GM23338 (cell line): ENCODE measurements at regions not wholly inside any gene's neighbourhood (a gene's known extent, or its start where the extent isn't known, plus 50 kb on each side); places are given as distances from the start of the nearest gene placed in this dataset.

Experiments used
- ATAC-seq: fragments of 200-7000 bp; cut with Tn5 transposase; 3 replicates; pipeline ENCODE4 v1.9.1; 2020
- DNase-seq: peaks from one replicate; pipeline ENCODE4 v3.0.0-alpha.2; 2015; ENCODE audit warnings: low spot score
- H2AFZ ChIP-seq: fragments of 200-600 bp; sonication (generic); 2 replicates; pipeline ENCODE4 v1.8.0; 2016; ENCODE audit warnings: antibody characterized with exemption, mild to moderate bottlenecking, moderate library complexity
- H3F3A ChIP-seq: fragments of 200-600 bp; sonication (generic); replicated peaks from 2 replicates; pipeline ENCODE4 v1.8.0; 2017; ENCODE audit warnings: antibody characterized with exemption, mixed run types, low read depth
- H3K27ac ChIP-seq: fragments of 200-600 bp; sonication (generic); 2 replicates; pipeline ENCODE4 v1.6.1; 2016; ENCODE audit warnings: low read depth
- H3K27me3 ChIP-seq: fragments of 200-600 bp; sonication (generic); 2 replicates; pipeline ENCODE4 v1.8.0; 2016; ENCODE audit warnings: mild to moderate bottlenecking, mixed run types, moderate library complexity; ENCODE audit not compliant: insufficient read depth
- H3K36me3 ChIP-seq: fragments of 200-600 bp; sonication (generic); 2 replicates; pipeline ENCODE4 v1.8.0; 2016; ENCODE audit warnings: mild to moderate bottlenecking; ENCODE audit not compliant: insufficient read depth
- H3K4me1 ChIP-seq: fragments of 200-600 bp; sonication (generic); 2 replicates; pipeline ENCODE4 v1.8.0; 2016; ENCODE audit warnings: mild to moderate bottlenecking, moderate library complexity; ENCODE audit not compliant: insufficient read depth
- H3K4me2 ChIP-seq: fragments of 200-600 bp; sonication (generic); 2 replicates; pipeline ENCODE4 v1.7.1; 2017; ENCODE audit warnings: mixed run types
- H3K4me3 ChIP-seq: fragments of 200-600 bp; sonication (generic); 2 replicates; pipeline ENCODE4 v1.6.1; 2016; ENCODE audit warnings: mixed run types
- H3K79me2 ChIP-seq: fragments of 200-600 bp; sonication (generic); replicated peaks from 2 replicates; pipeline ENCODE4 v1.8.0; 2017; ENCODE audit warnings: mild to moderate bottlenecking; ENCODE audit not compliant: insufficient read depth
- H3K9me2 ChIP-seq: fragments of 200-600 bp; sonication (generic); 2 replicates; pipeline ENCODE4 v1.8.0; 2017; ENCODE audit not compliant: insufficient read depth
- H4K20me1 ChIP-seq: fragments of 200-600 bp; sonication (generic); replicated peaks from 2 replicates; pipeline ENCODE4 v1.8.0; 2017; ENCODE audit warnings: mild to moderate bottlenecking; ENCODE audit not compliant: insufficient read depth
- H3K27ac Mint-ChIP-seq: 2 replicates; pipeline ENCODE4 v1.8.0; 2020; ENCODE audit warnings: inconsistent platforms, mild to moderate bottlenecking, moderate library complexity, mixed read lengths
- H3K27me3 Mint-ChIP-seq: 3 replicates; pipeline ENCODE4 v1.8.0; 2022; ENCODE audit warnings: low read depth, mild to moderate bottlenecking, moderate library complexity, mixed read lengths, inconsistent platforms; ENCODE audit not compliant: insufficient read depth, poor library complexity
- H3K36me3 Mint-ChIP-seq: 3 replicates; pipeline ENCODE4 v1.8.0; 2021; ENCODE audit warnings: low read depth, mild to moderate bottlenecking, inconsistent platforms, moderate library complexity, mixed read lengths
- H3K4me1 Mint-ChIP-seq: 3 replicates; pipeline ENCODE4 v1.8.0; 2020; ENCODE audit warnings: mild to moderate bottlenecking, inconsistent platforms, mixed read lengths
- H3K4me3 Mint-ChIP-seq: 3 replicates; pipeline ENCODE4 v1.8.0; 2021; ENCODE audit warnings: moderate library complexity, mild to moderate bottlenecking, inconsistent platforms, mixed read lengths
- H3K9me3 Mint-ChIP-seq: 3 replicates; pipeline ENCODE4 v1.8.0; 2020; ENCODE audit warnings: moderate library complexity, mild to moderate bottlenecking, inconsistent platforms, mixed read lengths
- NANOG ChIP-seq: IDR thresholded peaks from 2 replicates; pipeline ENCODE4 v1.6.1; 2016; ENCODE audit warnings: antibody characterized with exemption, borderline replicate concordance
- POLR2AphosphoS5 ChIP-seq: IDR thresholded peaks from 2 replicates; pipeline ENCODE4 v1.6.1; 2016; ENCODE audit warnings: antibody characterized with exemption, low read depth
- STAT1 ChIP-seq: IDR thresholded peaks from one replicate; pipeline ENCODE4 v1.6.1; 2016; ENCODE audit warnings: antibody characterized with exemption; ENCODE audit not compliant: unreplicated experiment
- TF ChIP-seq, protein P1 (sequence below): fragments of 250-450 bp; sonication (Bioruptor Pico); IDR thresholded peaks from 2 replicates; pipeline ENCODE4 v1.5.0; 2020; ENCODE audit warnings: mild to moderate bottlenecking, moderate library complexity
- TF ChIP-seq, protein P2 (sequence below), 2 experiments: fragments of 200-600 bp in 1 of 2; sonication (generic) in 1 of 2; conservative IDR thresholded peaks; 2 replicates each; pipeline versions ENCODE4 v1.5.1 to v1.6.1; 2016 to 2017; ENCODE audit warnings: antibody characterized with exemption in 2 of 2, low read depth in 2 of 2, mild to moderate bottlenecking in 2 of 2, moderate library complexity in 1 of 2
- TF ChIP-seq, protein P3 (sequence below): IDR thresholded peaks from one replicate; pipeline ENCODE4 v1.6.1; 2018; ENCODE audit warnings: antibody characterized with exemption; ENCODE audit not compliant: unreplicated experiment

DNA sequence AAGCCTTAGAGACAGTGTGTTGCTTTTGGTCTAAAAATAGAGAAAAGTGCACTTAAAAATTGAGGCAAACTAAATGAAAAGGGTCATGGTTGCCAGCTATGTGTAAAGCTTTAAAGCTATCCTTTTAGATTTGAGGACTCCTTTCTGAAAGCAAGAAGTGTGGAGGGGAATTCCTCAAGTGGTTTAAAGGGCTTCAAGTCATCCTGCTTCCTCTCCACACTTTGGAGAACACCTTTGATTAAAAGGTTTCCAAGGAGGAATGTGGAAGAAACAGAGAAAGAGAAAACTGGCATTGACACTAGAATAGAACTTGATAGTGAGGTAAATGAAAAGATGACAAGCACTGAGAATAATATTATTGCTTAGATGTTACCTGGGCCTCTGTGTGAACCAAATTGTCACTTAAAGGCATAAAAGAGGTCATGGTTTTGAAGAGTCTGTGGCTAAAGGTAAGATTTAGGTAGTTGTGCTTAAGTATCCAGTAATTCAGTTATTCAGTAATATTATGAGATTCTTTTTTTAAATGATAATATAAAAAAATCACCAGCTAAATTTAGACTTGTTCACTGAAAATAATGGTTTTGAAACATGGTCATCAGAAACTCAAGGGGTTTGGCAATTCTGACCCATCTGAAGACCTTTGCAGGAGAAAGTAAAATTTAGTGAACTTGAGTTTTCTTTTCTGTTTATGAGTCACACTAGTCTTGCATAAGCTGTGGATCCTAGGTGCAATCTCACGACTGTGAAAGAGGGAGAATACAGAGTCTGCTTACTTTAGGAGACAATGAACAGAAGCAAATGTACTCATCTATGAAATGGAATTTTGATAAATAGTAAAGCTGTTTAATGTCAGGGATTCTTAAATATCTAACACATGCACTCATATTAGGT is 466.0 kb downstream of the KIF20B start (continued):
- TF ChIP-seq, protein P1, sequence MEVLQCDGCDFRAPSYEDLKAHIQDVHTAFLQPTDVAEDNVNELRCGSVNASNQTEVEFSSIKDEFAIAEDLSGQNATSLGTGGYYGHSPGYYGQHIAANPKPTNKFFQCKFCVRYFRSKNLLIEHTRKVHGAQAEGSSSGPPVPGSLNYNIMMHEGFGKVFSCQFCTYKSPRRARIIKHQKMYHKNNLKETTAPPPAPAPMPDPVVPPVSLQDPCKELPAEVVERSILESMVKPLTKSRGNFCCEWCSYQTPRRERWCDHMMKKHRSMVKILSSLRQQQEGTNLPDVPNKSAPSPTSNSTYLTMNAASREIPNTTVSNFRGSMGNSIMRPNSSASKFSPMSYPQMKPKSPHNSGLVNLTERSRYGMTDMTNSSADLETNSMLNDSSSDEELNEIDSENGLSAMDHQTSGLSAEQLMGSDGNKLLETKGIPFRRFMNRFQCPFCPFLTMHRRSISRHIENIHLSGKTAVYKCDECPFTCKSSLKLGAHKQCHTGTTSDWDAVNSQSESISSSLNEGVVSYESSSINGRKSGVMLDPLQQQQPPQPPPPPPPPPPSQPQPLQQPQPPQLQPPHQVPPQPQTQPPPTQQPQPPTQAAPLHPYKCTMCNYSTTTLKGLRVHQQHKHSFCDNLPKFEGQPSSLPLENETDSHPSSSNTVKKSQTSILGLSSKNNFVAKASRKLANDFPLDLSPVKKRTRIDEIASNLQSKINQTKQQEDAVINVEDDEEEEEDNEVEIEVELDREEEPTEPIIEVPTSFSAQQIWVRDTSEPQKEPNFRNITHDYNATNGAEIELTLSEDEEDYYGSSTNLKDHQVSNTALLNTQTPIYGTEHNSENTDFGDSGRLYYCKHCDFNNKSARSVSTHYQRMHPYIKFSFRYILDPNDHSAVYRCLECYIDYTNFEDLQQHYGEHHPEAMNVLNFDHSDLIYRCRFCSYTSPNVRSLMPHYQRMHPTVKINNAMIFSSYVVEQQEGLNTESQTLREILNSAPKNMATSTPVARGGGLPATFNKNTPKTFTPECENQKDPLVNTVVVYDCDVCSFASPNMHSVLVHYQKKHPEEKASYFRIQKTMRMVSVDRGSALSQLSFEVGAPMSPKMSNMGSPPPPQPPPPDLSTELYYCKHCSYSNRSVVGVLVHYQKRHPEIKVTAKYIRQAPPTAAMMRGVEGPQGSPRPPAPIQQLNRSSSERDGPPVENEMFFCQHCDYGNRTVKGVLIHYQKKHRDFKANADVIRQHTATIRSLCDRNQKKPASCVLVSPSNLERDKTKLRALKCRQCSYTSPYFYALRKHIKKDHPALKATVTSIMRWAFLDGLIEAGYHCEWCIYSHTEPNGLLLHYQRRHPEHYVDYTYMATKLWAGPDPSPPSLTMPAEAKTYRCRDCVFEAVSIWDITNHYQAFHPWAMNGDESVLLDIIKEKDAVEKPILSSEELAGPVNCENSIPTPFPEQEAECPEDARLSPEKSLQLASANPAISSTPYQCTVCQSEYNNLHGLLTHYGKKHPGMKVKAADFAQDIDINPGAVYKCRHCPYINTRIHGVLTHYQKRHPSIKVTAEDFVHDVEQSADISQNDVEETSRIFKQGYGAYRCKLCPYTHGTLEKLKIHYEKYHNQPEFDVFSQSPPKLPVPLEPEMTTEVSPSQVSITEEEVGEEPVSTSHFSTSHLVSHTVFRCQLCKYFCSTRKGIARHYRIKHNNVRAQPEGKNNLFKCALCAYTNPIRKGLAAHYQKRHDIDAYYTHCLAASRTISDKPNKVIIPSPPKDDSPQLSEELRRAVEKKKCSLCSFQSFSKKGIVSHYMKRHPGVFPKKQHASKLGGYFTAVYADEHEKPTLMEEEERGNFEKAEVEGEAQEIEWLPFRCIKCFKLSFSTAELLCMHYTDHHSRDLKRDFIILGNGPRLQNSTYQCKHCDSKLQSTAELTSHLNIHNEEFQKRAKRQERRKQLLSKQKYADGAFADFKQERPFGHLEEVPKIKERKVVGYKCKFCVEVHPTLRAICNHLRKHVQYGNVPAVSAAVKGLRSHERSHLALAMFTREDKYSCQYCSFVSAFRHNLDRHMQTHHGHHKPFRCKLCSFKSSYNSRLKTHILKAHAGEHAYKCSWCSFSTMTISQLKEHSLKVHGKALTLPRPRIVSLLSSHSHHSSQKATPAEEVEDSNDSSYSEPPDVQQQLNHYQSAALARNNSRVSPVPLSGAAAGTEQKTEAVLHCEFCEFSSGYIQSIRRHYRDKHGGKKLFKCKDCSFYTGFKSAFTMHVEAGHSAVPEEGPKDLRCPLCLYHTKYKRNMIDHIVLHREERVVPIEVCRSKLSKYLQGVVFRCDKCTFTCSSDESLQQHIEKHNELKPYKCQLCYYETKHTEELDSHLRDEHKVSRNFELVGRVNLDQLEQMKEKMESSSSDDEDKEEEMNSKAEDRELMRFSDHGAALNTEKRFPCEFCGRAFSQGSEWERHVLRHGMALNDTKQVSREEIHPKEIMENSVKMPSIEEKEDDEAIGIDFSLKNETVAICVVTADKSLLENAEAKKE (CRISPR knock-in tag) = no peak
- TF ChIP-seq, protein P2, sequence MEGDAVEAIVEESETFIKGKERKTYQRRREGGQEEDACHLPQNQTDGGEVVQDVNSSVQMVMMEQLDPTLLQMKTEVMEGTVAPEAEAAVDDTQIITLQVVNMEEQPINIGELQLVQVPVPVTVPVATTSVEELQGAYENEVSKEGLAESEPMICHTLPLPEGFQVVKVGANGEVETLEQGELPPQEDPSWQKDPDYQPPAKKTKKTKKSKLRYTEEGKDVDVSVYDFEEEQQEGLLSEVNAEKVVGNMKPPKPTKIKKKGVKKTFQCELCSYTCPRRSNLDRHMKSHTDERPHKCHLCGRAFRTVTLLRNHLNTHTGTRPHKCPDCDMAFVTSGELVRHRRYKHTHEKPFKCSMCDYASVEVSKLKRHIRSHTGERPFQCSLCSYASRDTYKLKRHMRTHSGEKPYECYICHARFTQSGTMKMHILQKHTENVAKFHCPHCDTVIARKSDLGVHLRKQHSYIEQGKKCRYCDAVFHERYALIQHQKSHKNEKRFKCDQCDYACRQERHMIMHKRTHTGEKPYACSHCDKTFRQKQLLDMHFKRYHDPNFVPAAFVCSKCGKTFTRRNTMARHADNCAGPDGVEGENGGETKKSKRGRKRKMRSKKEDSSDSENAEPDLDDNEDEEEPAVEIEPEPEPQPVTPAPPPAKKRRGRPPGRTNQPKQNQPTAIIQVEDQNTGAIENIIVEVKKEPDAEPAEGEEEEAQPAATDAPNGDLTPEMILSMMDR (conservative IDR thresholded peaks at IDR 0.05; ENCODE audit: low read depth in 2 of 2) = no peak
- no peak for TF ChIP-seq STAT1

DNA sequence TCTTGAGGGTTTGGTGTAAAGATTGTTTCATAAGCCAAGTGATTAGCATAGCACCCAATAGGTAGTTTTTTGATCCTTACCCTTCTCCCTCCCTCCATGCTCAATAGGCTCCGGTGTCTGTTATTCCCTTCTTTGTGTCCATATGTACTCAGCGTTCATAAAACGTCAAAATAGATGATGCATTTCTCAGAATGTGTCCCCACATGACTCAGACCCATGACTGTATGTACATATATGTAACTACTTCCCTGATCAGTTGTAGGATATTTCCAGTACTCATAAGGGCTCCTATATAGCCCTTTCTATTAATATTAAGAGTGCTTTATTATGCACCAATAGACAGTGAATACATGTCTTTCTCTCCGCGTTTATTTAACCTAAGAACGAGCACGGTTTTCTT is 466.9 kb downstream of the KIF20B start:
- H3K4me3 ChIP-seq = no peak overlapping the region
- TF ChIP-seq NANOG (no peak), POLR2AphosphoS5 (no peak)
- TF ChIP-seq, protein P3, sequence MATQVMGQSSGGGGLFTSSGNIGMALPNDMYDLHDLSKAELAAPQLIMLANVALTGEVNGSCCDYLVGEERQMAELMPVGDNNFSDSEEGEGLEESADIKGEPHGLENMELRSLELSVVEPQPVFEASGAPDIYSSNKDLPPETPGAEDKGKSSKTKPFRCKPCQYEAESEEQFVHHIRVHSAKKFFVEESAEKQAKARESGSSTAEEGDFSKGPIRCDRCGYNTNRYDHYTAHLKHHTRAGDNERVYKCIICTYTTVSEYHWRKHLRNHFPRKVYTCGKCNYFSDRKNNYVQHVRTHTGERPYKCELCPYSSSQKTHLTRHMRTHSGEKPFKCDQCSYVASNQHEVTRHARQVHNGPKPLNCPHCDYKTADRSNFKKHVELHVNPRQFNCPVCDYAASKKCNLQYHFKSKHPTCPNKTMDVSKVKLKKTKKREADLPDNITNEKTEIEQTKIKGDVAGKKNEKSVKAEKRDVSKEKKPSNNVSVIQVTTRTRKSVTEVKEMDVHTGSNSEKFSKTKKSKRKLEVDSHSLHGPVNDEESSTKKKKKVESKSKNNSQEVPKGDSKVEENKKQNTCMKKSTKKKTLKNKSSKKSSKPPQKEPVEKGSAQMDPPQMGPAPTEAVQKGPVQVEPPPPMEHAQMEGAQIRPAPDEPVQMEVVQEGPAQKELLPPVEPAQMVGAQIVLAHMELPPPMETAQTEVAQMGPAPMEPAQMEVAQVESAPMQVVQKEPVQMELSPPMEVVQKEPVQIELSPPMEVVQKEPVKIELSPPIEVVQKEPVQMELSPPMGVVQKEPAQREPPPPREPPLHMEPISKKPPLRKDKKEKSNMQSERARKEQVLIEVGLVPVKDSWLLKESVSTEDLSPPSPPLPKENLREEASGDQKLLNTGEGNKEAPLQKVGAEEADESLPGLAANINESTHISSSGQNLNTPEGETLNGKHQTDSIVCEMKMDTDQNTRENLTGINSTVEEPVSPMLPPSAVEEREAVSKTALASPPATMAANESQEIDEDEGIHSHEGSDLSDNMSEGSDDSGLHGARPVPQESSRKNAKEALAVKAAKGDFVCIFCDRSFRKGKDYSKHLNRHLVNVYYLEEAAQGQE = no peak
- TF ChIP-seq, protein P2 (conservative IDR thresholded peaks at IDR 0.05; ENCODE audit: low read depth in 2 of 2) = no peak

More for the DNA sequence above, 466.9 kb downstream of the KIF20B start:
- no peak overlapping the region for H3K27ac ChIP-seq
- no peaks in the 10 kb centered on the region for H3K4me1 Mint-ChIP-seq
- H3K79me2 ChIP-seq = no peaks in the 10 kb centered on the region
- H3K4me3 Mint-ChIP-seq = no peak overlapping the region
- H3K4me2 ChIP-seq = no peak overlapping the region
- no peak for ATAC-seq
- no peak overlapping the region for H2AFZ ChIP-seq
- H3K9me3 Mint-ChIP-seq = no peaks in the 10 kb centered on the region
- 0 out of 2 replicates have a peak, but pooled peaks cover 2% of the 10 kb centered on the region for H3K9me2 ChIP-seq
- no peaks in the 10 kb centered on the region for H3K36me3 Mint-ChIP-seq
- H4K20me1 ChIP-seq = no peaks in the 10 kb centered on the region
- H3K27me3 Mint-ChIP-seq = no peaks in the 10 kb centered on the region
- no peaks in the 10 kb centered on the region for H3K27me3 ChIP-seq
- DNase-seq = no peak
- H3F3A ChIP-seq = no peaks in the 10 kb centered on the region
- no peak overlapping the region for H3K27ac Mint-ChIP-seq
- H3K4me1 ChIP-seq = no peaks in the 10 kb centered on the region
- no peaks in the 10 kb centered on the region for H3K36me3 ChIP-seq
